AG04449 (cell line): ENCODE measurements at regions not wholly inside any gene's neighbourhood (a gene's known extent, or its start where the extent isn't known, plus 50 kb on each side); places are given as distances from the start of the nearest gene placed in this dataset.
A peak's percentile ranks its signal among the peaks of the same experiment; 100 is the strongest.

ENCODE experiments used
- CTCF ChIA-PET: fragments of 350-600 bp; formaldehyde crosslinking; extraction: SDS; loops from one replicate; lab custom pipeline; 2021; ENCODE audit warnings: antibody characterized with exemption; lab: Yijun Ruan, JAX
- POLR2A ChIA-PET: fragments of 400-600, 350-600 bp; formaldehyde crosslinking; extraction: SDS; loops from one replicate; lab custom pipeline; 2020; ENCODE audit warnings: antibody characterized with exemption, inconsistent platforms; lab: Yijun Ruan, JAX
- DNase-seq: peaks from one replicate; pipeline ENCODE4 v3.0.0-alpha.2; 2010; ENCODE audit warnings: low read depth, low spot score
- H3K4me3 ChIP-seq: 2 replicates; pipeline ENCODE4 v1.5.1; 2011; ENCODE audit warnings: low read depth, mild to moderate bottlenecking, control low read depth, low read length
- TF ChIP-seq, protein P1 (sequence below): IDR thresholded peaks from one replicate; pipeline ENCODE4 v1.5.1; 2011; ENCODE audit warnings: mild to moderate bottlenecking, moderate library complexity, low read length, control low read depth, inconsistent platforms; ENCODE audit not compliant: insufficient read depth; ENCODE audit errors: missing control alignments

GRCh38 chr6:164928728-164929407 is 380.5 kb downstream of the C6orf118 start:
- CTCF ChIA-PET, result interaction anchor here (0.7 to 2.9 kb wide), 10 partner anchors 10 to 1512 kb away, joined by 3 to 20 read pairs (median 5); no protein-coding TSS in a partner anchor

DNA sequence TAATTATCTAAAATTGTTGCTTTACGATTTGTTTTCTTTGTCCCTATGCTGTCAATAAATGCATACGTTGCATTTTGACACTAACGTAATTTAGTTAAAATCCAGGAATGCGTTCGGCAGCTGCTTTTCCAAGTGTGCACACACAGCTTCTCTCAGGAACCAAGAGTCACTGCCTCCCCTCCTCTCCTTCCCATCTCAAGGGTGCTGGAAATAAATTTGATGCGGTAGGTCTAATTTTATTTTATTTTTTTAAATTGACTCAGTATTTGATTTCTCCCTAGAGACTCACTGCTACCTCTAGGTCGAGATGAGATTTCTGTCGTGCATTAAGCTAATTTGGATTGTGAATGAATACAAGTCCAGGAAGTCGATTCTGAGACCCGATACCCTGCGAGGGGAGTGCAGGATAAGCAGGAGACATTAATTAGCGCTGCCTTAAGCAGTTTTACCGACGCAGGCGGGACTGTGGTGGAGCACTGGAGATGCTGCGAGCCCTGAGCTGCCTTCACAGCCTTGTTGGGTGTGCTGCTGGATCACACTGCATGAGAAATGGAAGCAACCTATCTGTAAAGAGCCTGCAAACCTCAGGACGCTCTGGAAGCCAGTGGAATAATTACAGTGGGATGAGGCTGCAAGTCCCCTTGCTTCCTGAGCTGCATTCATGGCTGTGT is 381.2 kb downstream of the C6orf118 start:
- no peak for DNase-seq
- CTCF ChIA-PET, result interaction anchor here (0.7 to 2.9 kb wide), 14 partner anchors 8 to 1511 kb away, joined by 3 to 20 read pairs (median 4); no protein-coding TSS in a partner anchor
- POLR2A ChIA-PET, result no interaction called here
- TF ChIP-seq, protein P1, sequence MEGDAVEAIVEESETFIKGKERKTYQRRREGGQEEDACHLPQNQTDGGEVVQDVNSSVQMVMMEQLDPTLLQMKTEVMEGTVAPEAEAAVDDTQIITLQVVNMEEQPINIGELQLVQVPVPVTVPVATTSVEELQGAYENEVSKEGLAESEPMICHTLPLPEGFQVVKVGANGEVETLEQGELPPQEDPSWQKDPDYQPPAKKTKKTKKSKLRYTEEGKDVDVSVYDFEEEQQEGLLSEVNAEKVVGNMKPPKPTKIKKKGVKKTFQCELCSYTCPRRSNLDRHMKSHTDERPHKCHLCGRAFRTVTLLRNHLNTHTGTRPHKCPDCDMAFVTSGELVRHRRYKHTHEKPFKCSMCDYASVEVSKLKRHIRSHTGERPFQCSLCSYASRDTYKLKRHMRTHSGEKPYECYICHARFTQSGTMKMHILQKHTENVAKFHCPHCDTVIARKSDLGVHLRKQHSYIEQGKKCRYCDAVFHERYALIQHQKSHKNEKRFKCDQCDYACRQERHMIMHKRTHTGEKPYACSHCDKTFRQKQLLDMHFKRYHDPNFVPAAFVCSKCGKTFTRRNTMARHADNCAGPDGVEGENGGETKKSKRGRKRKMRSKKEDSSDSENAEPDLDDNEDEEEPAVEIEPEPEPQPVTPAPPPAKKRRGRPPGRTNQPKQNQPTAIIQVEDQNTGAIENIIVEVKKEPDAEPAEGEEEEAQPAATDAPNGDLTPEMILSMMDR, result no peak
- H3K4me3 ChIP-seq, result no peak overlapping the region; the same call in 1 of the 2 replicates

More at GRCh38 chr6:164928728-164929407, 380.5 kb downstream of the C6orf118 start:
- H3K4me3 ChIP-seq, result no peak overlapping the region
- TF ChIP-seq, protein P1, result no peak
- POLR2A ChIA-PET, result no interaction called here
- DNase-seq, result no peak

GRCh38 chr6:164927288-164928056 is 381.9 kb downstream of the C6orf118 start:
- TF ChIP-seq, protein P1, result peak; percentile 94
- CTCF ChIA-PET, result interaction anchor here (0.6 to 2.9 kb wide), 17 partner anchors 9 to 1522 kb away, joined by 3 to 20 read pairs (median 4); no protein-coding TSS in a partner anchor
- peak; percentile 1 for DNase-seq
- peak overlapping the region; percentile 34; the same call in 1 of the 2 replicates for H3K4me3 ChIP-seq
- POLR2A ChIA-PET, result interaction anchor here (0.5 kb wide), 1 partner anchor 11 kb away, joined by 3 read pairs; no protein-coding TSS in a partner anchor

DNA sequence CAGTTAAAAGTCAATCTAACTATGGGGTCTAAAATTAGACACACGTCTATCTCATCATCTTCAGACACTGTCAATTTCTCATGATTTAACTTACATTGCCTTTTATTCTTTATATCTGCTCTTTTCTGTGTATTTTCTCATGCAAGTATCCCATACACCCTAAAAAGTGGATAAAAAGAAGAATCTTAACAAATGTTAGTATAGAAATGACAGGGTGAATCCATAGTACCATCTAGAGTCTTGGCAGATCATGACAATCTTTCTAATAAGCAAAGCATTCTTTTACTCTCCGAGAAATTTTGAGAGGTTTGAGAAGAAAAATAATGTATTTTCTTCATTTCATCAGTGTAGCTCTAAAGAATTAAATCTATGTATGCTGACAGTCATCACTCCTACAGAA is 382.7 kb downstream of the C6orf118 start:
- POLR2A ChIA-PET, result interaction anchor here (0.5 kb wide), 1 partner anchor 10 kb away, joined by 3 read pairs; no protein-coding TSS in a partner anchor
- CTCF ChIA-PET, result interaction anchor here (0.6 to 2.9 kb wide), 9 partner anchors 10 to 1521 kb away, joined by 3 to 20 read pairs (median 3); no protein-coding TSS in a partner anchor
- DNase-seq, result no peak
- no peak overlapping the region for H3K4me3 ChIP-seq
- TF ChIP-seq, protein P1, result no peak

GRCh38 chr6:164925681-164926530 is 383.5 kb downstream of the C6orf118 start:
- CTCF ChIA-PET, result no interaction called here

More at GRCh38 chr6:164925681-164926530, 383.5 kb downstream of the C6orf118 start:
- DNase-seq, result no peak
- POLR2A ChIA-PET, result no interaction called here
- H3K4me3 ChIP-seq, result no peak overlapping the region
- TF ChIP-seq, protein P1, result no peak
